GM19043 (cell line): ENCODE measurements at regions not wholly inside any gene's neighbourhood (a gene's known extent, or its start where the extent isn't known, plus 50 kb on each side); places are given as distances from the start of the nearest gene placed in this dataset.

Experiments
- ATAC-seq: cut with Tn5 transposase; IDR thresholded peaks from one replicate; pipeline ENCODE4 v1.9.1; 2021; ENCODE audit warnings: low read depth; ENCODE audit not compliant: unreplicated experiment

DNA sequence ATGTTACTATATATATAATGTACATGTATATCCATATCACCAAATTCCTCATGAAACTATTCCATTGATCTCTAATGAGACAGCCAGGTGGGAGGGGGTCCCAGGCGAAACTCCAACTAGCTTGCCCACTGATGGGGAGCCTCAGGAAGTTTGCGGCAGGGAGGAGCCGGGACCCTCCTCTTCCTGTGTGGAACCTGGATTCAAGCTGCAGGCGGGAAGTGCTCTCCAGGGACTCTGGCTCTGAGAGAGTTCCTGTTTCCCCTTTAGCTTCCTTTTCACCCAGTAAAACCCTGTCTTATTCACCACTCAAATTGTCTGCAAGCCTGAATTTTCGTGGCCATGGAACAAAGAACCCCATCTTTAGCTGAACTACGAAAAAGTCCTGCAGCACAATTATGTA lies 152.2 kb downstream of the OPN5 start:
- no peak for ATAC-seq

- ATAC-seq, result no peak
Observed at GRCh38 chr6:47932575-47932974, 150.7 kb downstream of the OPN5 start.

- no peak for ATAC-seq
Observed at GRCh38 chr6:47924001-47924400, 142.2 kb downstream of the OPN5 start.

- ATAC-seq, result no peak
Observed at GRCh38 chr6:47922391-47922790, 140.6 kb downstream of the OPN5 start.

DNA sequence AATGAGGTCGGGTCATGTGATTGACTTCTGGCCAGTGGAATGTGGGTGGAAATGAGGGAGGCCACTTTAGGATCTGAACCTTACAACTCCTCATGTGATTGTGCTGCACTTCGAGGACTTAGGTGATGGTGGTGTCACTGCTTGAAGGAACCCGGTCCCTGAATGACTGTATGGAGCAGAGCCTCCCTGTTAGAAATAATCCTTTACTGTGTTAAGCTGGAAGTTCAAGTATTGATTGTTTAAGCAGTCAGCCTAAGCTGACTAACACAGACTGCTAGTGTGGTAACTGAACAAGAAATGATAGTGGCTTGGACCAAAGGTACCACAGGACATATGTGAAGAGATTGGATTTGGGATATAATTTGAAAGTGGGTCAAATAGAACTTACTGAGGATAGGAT lies 138.0 kb downstream of the OPN5 start:
- ATAC-seq, result no peak

DNA sequence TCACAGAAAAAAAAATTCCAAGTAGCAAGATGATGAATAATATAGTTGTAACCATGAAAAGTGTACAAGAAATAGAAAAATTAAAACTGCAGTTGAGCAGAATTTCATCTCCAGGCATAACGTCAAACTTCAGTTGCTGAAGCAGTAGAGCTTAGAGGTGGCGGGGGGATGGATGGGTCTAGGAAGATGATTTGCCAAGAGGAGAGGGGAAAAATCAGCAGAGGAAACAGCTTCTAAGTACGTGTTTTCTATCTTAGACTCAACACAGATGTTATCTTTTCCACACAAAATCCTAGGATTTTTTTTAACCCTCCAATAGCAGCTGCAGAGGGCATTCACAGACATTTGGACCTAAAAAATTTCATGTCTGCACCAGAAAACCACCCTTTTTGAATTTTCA lies 136.0 kb downstream of the OPN5 start:
- no peak for ATAC-seq

DNA sequence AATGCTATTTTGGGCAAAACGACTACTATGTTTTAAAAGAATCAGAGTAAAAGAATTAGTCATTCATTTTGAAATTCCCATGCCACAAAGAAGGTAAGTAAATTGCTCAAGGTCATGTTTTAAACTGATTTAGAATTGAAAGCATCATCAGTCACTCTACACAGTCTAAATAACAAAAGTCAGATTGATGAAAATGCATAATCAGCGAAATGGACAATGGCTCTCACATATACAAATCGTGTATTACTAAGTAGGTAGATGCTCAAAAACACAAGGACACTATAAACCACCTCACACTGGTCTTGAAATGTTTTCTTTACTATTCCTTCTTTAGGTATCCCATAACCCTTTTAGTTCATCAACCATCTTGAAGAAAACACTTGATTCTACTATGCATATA lies 135.4 kb downstream of the OPN5 start:
- ATAC-seq, result no peak

GRCh38 chr6:47915017-47915416 lies 133.2 kb downstream of the OPN5 start:
- ATAC-seq, result no peak

DNA sequence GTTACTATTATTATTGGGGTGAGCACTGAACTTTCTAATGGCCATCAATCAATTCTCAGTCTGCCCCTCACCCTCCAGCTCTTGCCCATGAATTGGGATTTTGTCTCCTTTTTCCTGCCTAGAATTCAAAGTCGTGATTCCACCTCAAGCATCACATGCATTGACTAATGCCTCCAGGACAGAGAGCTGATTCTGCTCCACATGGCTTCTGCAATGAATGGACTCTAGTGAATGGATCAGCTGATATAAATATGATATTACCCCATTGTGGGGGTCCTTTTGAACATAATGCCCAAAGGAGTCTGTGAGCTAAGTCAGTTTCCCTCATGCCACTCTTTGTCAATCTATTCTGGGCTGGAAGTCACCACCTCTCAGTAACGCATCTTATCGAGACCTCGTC lies 126.4 kb downstream of the OPN5 start:
- ATAC-seq, result no peak

GRCh38 chr6:47905717-47906116 lies 123.9 kb downstream of the OPN5 start:
- ATAC-seq, result no peak

GRCh38 chr6:47897247-47897646 lies 115.4 kb downstream of the OPN5 start:
- no peak for ATAC-seq

- no peak for ATAC-seq
Observed at GRCh38 chr6:47890326-47890875, 108.6 kb downstream of the OPN5 start.

DNA sequence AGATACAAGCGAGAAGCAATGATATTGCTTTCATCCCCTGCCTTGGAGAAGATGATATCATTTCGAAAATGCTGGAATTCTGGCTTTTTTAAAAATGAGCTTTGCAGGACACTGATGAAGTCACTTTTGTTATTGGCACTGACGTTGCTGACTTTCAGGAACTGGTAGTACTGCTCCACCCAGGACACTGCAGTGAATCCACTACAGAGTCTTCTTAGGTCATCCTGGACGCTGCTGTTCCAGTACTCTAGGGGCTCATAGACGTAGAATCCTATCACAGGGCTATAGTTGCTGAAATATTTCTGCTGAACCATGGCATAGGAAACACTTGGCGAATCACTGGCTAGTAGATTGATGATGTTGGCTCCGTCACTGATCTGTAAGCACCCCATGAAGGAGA lies 97.2 kb downstream of the OPN5 start:
- ATAC-seq, result no peak
